GM12878 (cell line): ENCODE measurements at regions not wholly inside any gene's neighbourhood (a gene's known extent, or its start where the extent isn't known, plus 50 kb on each side); places are given as distances from the start of the nearest gene placed in this dataset.

Experiments used
- ATAC-seq: fragments of 200-7000 bp; cut with Tn5 transposase; 3 replicates; pipeline ENCODE4 v1.9.1; 2020; ENCODE audit warnings: mild to moderate bottlenecking, moderate library complexity
- BruUV-seq: library from RNA; stranded (reverse); fragments of 400-500 nt; replicated peaks from 2 replicates; lab custom pipeline; 2021; lab: Mats Ljungman, UMichigan
- CTCF ChIA-PET: fragments of 300-600 bp; sonication (Branson Sonifier 250); formaldehyde crosslinking; extraction: SDS; loops from one replicate; lab custom pipeline; 2021; ENCODE audit warnings: inconsistent platforms; lab: Yijun Ruan, JAX
- POLR2A ChIA-PET: fragments of 350-600 bp; formaldehyde crosslinking; extraction: SDS; loops from one replicate; lab custom pipeline; 2021; ENCODE audit warnings: inconsistent platforms; lab: Charles Lee
- RAD21 ChIA-PET: fragments of 300-600 bp; sonication (Branson Sonifier 250); formaldehyde crosslinking; loops from one replicate; lab custom pipeline; 2023; ENCODE audit warnings: antibody characterized with exemption; ENCODE audit not compliant: unreplicated experiment; lab: Charles Lee
- SMC1A ChIA-PET: fragments of 300-600 bp; sonication (Branson Sonifier 250); formaldehyde crosslinking; loops from one replicate; lab custom pipeline; 2023; ENCODE audit not compliant: unreplicated experiment, uncharacterized antibody; lab: Charles Lee
- DNase-seq: peaks from one replicate; pipeline ENCODE4 v3.0.0-alpha.2; 2011; ENCODE audit warnings: low read depth, low spot score
- FAIRE-seq: peaks from 3 replicates; lab custom pipeline; 2011; peaks lifted over from hg19 to GRCh38; lab: Jason Lieb, UNC
- H2AFZ ChIP-seq: 2 replicates; pipeline ENCODE4 v1.6.0; 2011; ENCODE audit warnings: low read depth, low read length, control low read depth; ENCODE audit not compliant: control insufficient read depth
- H3K27ac ChIP-seq: 2 replicates; pipeline ENCODE4 v1.5.1; 2011; ENCODE audit warnings: control low read depth; ENCODE audit not compliant: control insufficient read depth, insufficient read depth
- H3K27me3 ChIP-seq, 2 experiments: replicated peaks in 1 of 2; 2 replicates each; pipeline versions ENCODE4 v1.6.0 to v1.6.1; 2011; ENCODE audit warnings: low read length in 1 of 2; ENCODE audit not compliant: control insufficient read depth in 2 of 2, insufficient read depth in 2 of 2
- H3K36me3 ChIP-seq, 2 experiments: 2 replicates each; pipeline ENCODE4 v1.5.1; 2011; ENCODE audit warnings: low read length in 1 of 2; ENCODE audit not compliant: control insufficient read depth in 2 of 2, insufficient read depth in 2 of 2
- H3K4me1 ChIP-seq: 2 replicates; pipeline ENCODE4 v1.6.1; 2011; ENCODE audit warnings: mild to moderate bottlenecking, low read length, moderate library complexity, mixed read lengths; ENCODE audit not compliant: control insufficient read depth, insufficient read depth
- H3K4me2 ChIP-seq: 2 replicates; pipeline ENCODE4 v1.6.0; 2011; ENCODE audit warnings: control low read depth; ENCODE audit not compliant: control insufficient read depth, insufficient read depth
- H3K4me3 ChIP-seq: fragments of 200-600 bp; sonication (generic); 2 replicates; pipeline ENCODE4 v1.5.1; 2016
- H3K79me2 ChIP-seq: 2 replicates; pipeline ENCODE4 v1.6.0; 2011; ENCODE audit warnings: low read length; ENCODE audit not compliant: control insufficient read depth, insufficient read depth
- H3K9ac ChIP-seq: 2 replicates; pipeline ENCODE4 v1.8.0; 2011; ENCODE audit warnings: low read length, control low read depth, mixed read lengths; ENCODE audit not compliant: control insufficient read depth, insufficient read depth
- H3K9me3 ChIP-seq: replicated peaks from 3 replicates; pipeline ENCODE4 v1.5.1; 2011; ENCODE audit warnings: mild to moderate bottlenecking, low read length; ENCODE audit not compliant: control insufficient read depth, insufficient read depth
- H4K20me1 ChIP-seq: 2 replicates; pipeline ENCODE4 v1.6.0; 2011; ENCODE audit not compliant: control insufficient read depth, insufficient read depth
- BACH1 ChIP-seq: fragments of 450-650 bp; IDR thresholded peaks from 2 replicates; pipeline ENCODE4 v1.6.1; 2017; ENCODE audit warnings: mild to moderate bottlenecking, borderline replicate concordance
- BCL11A ChIP-seq: IDR thresholded peaks from 2 replicates; pipeline ENCODE4 v1.6.1; 2011; ENCODE audit warnings: low read depth, low read length
- CHD1 ChIP-seq: IDR thresholded peaks from 2 replicates; pipeline ENCODE4 v1.6.1; 2012; ENCODE audit warnings: low read depth, low read length, improper control_type of control experiment
- DPF2 ChIP-seq: fragments of 450-650 bp; IDR thresholded peaks from 2 replicates; pipeline ENCODE4 v1.6.1; 2017; ENCODE audit warnings: mild to moderate bottlenecking
- EZH2 ChIP-seq: IDR thresholded peaks from 2 replicates; pipeline ENCODE4 v1.6.1; 2012; ENCODE audit warnings: low read depth, mild to moderate bottlenecking, control low read depth, inconsistent platforms, low read length, borderline replicate concordance; ENCODE audit not compliant: control insufficient read depth
- FOXK2 ChIP-seq: fragments of 450-650 bp; IDR thresholded peaks from 2 replicates; pipeline ENCODE4 v1.6.1; 2017; ENCODE audit warnings: mild to moderate bottlenecking, moderate library complexity
- NKRF ChIP-seq: fragments of 450-650 bp; conservative IDR thresholded peaks from 2 replicates; pipeline ENCODE4 v1.6.1; 2017; ENCODE audit warnings: mild to moderate bottlenecking, moderate library complexity
- NR2C2 ChIP-seq: IDR thresholded peaks from 2 replicates; pipeline ENCODE4 v1.6.1; 2011; ENCODE audit warnings: borderline replicate concordance, low read depth; ENCODE audit not compliant: control insufficient read depth, insufficient read length
- POU2F2 ChIP-seq: IDR thresholded peaks from 3 replicates; pipeline ENCODE4 v1.6.1; 2011; ENCODE audit warnings: low read depth, mild to moderate bottlenecking, low read length, borderline replicate concordance
- SIN3A ChIP-seq: IDR thresholded peaks from 2 replicates; pipeline ENCODE4 v1.6.1; 2012; ENCODE audit warnings: low read depth, low read length, improper control_type of control experiment
- SPI1 ChIP-seq: IDR thresholded peaks from 2 replicates; pipeline ENCODE4 v1.6.1; 2011; ENCODE audit warnings: low read depth, mild to moderate bottlenecking, low read length, moderate library complexity, borderline replicate concordance; ENCODE audit not compliant: insufficient read depth
- ZNF622 ChIP-seq: fragments of 450-650 bp; IDR thresholded peaks from 2 replicates; pipeline ENCODE4 v1.6.1; 2017; ENCODE audit warnings: mild to moderate bottlenecking, inconsistent platforms
- ZNF687 ChIP-seq: fragments of 450-650 bp; IDR thresholded peaks from 2 replicates; pipeline ENCODE4 v1.6.1; 2017; ENCODE audit warnings: mild to moderate bottlenecking, moderate library complexity
- WGBS: methylation state at CpG from one replicate; pipeline ENCODE4 v1.1.6; 2016; ENCODE audit warnings: low lambda C conversion rate; ENCODE audit not compliant: insufficient replicate concordance, insufficient coverage; ENCODE audit errors: missing lambda C conversion rate; 5-methylcytosine and 5-hydroxymethylcytosine counted together
- in situ Hi-C: fragments of 300-500 bp; cut with MboI; formaldehyde crosslinking; loops from 9 replicates; pipeline ENCODE4 v1.14.3; 2018; ENCODE audit warnings: mixed read lengths
- intact Hi-C: fragments of 100-400 bp; cut with micrococcal nuclease; formaldehyde crosslinking; loops from one replicate; pipeline ENCODE4 v1.14.2; 2022; ENCODE audit not compliant: unreplicated experiment

GRCh38 chr13:106115081-106115480, 420.4 kb downstream of the EFNB2 start:
- DNase-seq, result no peak
- Histone ChIP-seq H3K9me3 (no peaks in the 10 kb centered on the region), H3K79me2 (no peaks in the 10 kb centered on the region), H3K27me3 (no peaks in the 10 kb centered on the region), H3K27ac (no peak overlapping the region), H2AFZ (no peak overlapping the region), H3K36me3 (no peaks in the 10 kb centered on the region), H3K4me2 (no peak overlapping the region), H3K4me1 (no peaks in the 10 kb centered on the region), H3K9ac (no peak overlapping the region), H3K4me3 (no peak overlapping the region), H4K20me1 (no peaks in the 10 kb centered on the region)
- CTCF ChIA-PET, result interaction anchor here (0.6 kb wide), 1 partner anchor 254 kb away, joined by 3 read pairs; no protein-coding TSS in a partner anchor
- FAIRE-seq, result no peak
- intact Hi-C loops (no loop called here), in situ Hi-C loops (no loop called here)
- no peak for ATAC-seq
- no TSS peak for BruUV-seq
- 20% methylated on average over 2 of the region's 2 CpGs for WGBS
- TF ChIP-seq EZH2 (no peak), POU2F2 (no peak), BCL11A (no peak), FOXK2 (no peak), NR2C2 (no peak), CHD1 (no peak)
- POLR2A ChIA-PET, result interaction anchor here (0.8 kb wide), 1 partner anchor 15 kb away, joined by 3 read pairs; no protein-coding TSS in a partner anchor
- RAD21 ChIA-PET, result no interaction called here
- SMC1A ChIA-PET, result no interaction called here

- intact Hi-C loops, result no loop called here
- WGBS, result 7% methylated on average over 1 of the region's 1 CpG
- CTCF ChIA-PET, result no interaction called here
- no peak overlapping the region for H3K9ac ChIP-seq
- no peak overlapping the region for H2AFZ ChIP-seq
- TF ChIP-seq NKRF, result no peak
- TF ChIP-seq BACH1, result no peak
- no peak for TF ChIP-seq SPI1
- TF ChIP-seq ZNF622, result no peak
- TF ChIP-seq ZNF687, result no peak
- no peak for TF ChIP-seq DPF2
- TF ChIP-seq SIN3A, result no peak
- RAD21 ChIA-PET, result no interaction called here
- SMC1A ChIA-PET, result no interaction called here
- H3K27me3 ChIP-seq, result no peaks in the 10 kb centered on the region
- DNase-seq (no peak), FAIRE-seq (no peak), ATAC-seq (no peak)
- no peaks in the 10 kb centered on the region for H3K36me3 ChIP-seq
- H3K4me3 ChIP-seq, result no peak overlapping the region
- POLR2A ChIA-PET, result no interaction called here
- no peak overlapping the region for H3K27ac ChIP-seq
- in situ Hi-C loops, result no loop called here
- H3K4me1 ChIP-seq, result no peaks in the 10 kb centered on the region
- H4K20me1 ChIP-seq, result no peaks in the 10 kb centered on the region
- H3K79me2 ChIP-seq, result no peaks in the 10 kb centered on the region
- no TSS peak for BruUV-seq
- H3K9me3 ChIP-seq, result no peaks in the 10 kb centered on the region
- no peak overlapping the region for H3K4me2 ChIP-seq
Observed at GRCh38 chr13:106113796-106114195, 421.7 kb downstream of the EFNB2 start.
